Keratinocyte (primary cell): ENCODE measurements at regions not wholly inside any gene's neighbourhood (a gene's known extent, or its start where the extent isn't known, plus 50 kb on each side); places are given as distances from the start of the nearest gene placed in this dataset.

Experiments used
- DNase-seq: peaks from one replicate; pipeline ENCODE4 v3.0.0-alpha.2; 2011; ENCODE audit warnings: low read depth, missing footprints, low spot score
- FAIRE-seq: peaks from 2 replicates; lab custom pipeline; 2011; peaks lifted over from hg19 to GRCh38; lab: Jason Lieb, UNC
- H2AFZ ChIP-seq: 2 replicates; pipeline ENCODE4 v1.6.0; 2012; ENCODE audit warnings: low read length, control low read depth, inconsistent platforms; ENCODE audit not compliant: control insufficient read depth
- H3K27ac ChIP-seq: 2 replicates; pipeline ENCODE4 v1.5.1; 2011; ENCODE audit warnings: low read length; ENCODE audit not compliant: control insufficient read depth, insufficient read depth
- H3K27me3 ChIP-seq: 3 replicates; pipeline ENCODE4 v1.6.0; 2011; ENCODE audit warnings: low read length; ENCODE audit not compliant: control insufficient read depth, insufficient read depth; ENCODE audit errors: extremely low read depth
- H3K36me3 ChIP-seq, 2 experiments: 2 replicates in 1 of 2; 3 replicates in 1 of 2; pipeline ENCODE4 v1.5.1; 2011; ENCODE audit warnings: low read length in 2 of 2, mild to moderate bottlenecking in 1 of 2; ENCODE audit not compliant: control insufficient read depth in 2 of 2, insufficient read depth in 2 of 2; ENCODE audit errors: extremely low read depth in 1 of 2
- H3K4me1 ChIP-seq: 3 replicates; pipeline ENCODE4 v1.5.1; 2011; ENCODE audit warnings: low read length; ENCODE audit not compliant: control insufficient read depth, insufficient read depth; ENCODE audit errors: extremely low read depth
- H3K4me2 ChIP-seq: 3 replicates; pipeline ENCODE4 v1.6.0; 2011; ENCODE audit warnings: low read depth, low read length; ENCODE audit not compliant: control insufficient read depth, insufficient read depth; ENCODE audit errors: extremely low read depth
- H3K4me3 ChIP-seq, 3 experiments: fragments of 200-600 bp in 1 of 3; sonication (generic) in 1 of 3; 2 replicates in 2 of 3; 3 replicates in 1 of 3; pipeline ENCODE4 v1.5.1; 2011 to 2016; ENCODE audit warnings: low read length in 3 of 3, mild to moderate bottlenecking in 3 of 3, control low read depth in 2 of 3, inconsistent platforms in 1 of 3, low read depth in 1 of 3, mixed read lengths in 1 of 3, mixed run types in 1 of 3, moderate library complexity in 1 of 3; ENCODE audit not compliant: control insufficient read depth in 2 of 3, insufficient read depth in 2 of 3; ENCODE audit errors: extremely low read depth in 1 of 3
- H3K79me2 ChIP-seq: 2 replicates; pipeline ENCODE4 v1.6.0; 2012; ENCODE audit warnings: low read length; ENCODE audit not compliant: control insufficient read depth, insufficient read depth
- H3K9ac ChIP-seq: 3 replicates; pipeline ENCODE4 v1.6.0; 2011; ENCODE audit warnings: low read length; ENCODE audit not compliant: control insufficient read depth, insufficient read depth; ENCODE audit errors: extremely low read depth
- H3K9me1 ChIP-seq: 3 replicates; pipeline ENCODE4 v1.6.0; 2011; ENCODE audit warnings: low read length; ENCODE audit not compliant: control insufficient read depth, insufficient read depth; ENCODE audit errors: extremely low read depth
- H3K9me3 ChIP-seq: 2 replicates; pipeline ENCODE4 v1.5.1; 2012; ENCODE audit warnings: low read depth, low read length; ENCODE audit not compliant: control insufficient read depth
- H4K20me1 ChIP-seq: 3 replicates; pipeline ENCODE4 v1.6.0; 2011; ENCODE audit warnings: low read length; ENCODE audit not compliant: control insufficient read depth, insufficient read depth; ENCODE audit errors: extremely low read depth
- CTCF ChIP-seq, 3 experiments: IDR thresholded peaks in 1 of 3; conservative IDR thresholded peaks in 1 of 3; optimal IDR thresholded peaks in 1 of 3; 2 replicates in 2 of 3; 3 replicates in 1 of 3; pipeline versions ENCODE3 to v1.5.1; 2011; ENCODE audit warnings: low read length in 3 of 3, mild to moderate bottlenecking in 3 of 3, moderate library complexity in 2 of 3, control low read depth in 1 of 3, inconsistent platforms in 1 of 3; ENCODE audit not compliant: insufficient read depth in 2 of 3; ENCODE audit errors: extremely low read depth in 1 of 3
- EZH2 ChIP-seq: IDR thresholded peaks from one replicate; pipeline ENCODE4 v1.6.1; 2012; ENCODE audit warnings: inconsistent platforms, mild to moderate bottlenecking, low read length, moderate library complexity
- dilution Hi-C: fragments of 300-500 bp; cut with MboI; formaldehyde crosslinking; loops from one replicate; pipeline ENCODE4 v1.7.0; 2020; ENCODE audit warnings: low sequenced_read_pairs; ENCODE audit not compliant: extremely low pct_ligation_motif_present

GRCh38 chr13:58633226-58633625 is 1001.7 kb downstream of the PCDH17 start:
- no peak overlapping the region for H3K4me3 ChIP-seq
- H3K79me2 ChIP-seq = no peaks in the 10 kb centered on the region
- no peaks in the 10 kb centered on the region for H3K36me3 ChIP-seq
- DNase-seq (no peak), FAIRE-seq (no peak)
- no peaks in the 10 kb centered on the region for H3K9me3 ChIP-seq
- no peaks in the 10 kb centered on the region for H3K9me1 ChIP-seq
- no peak overlapping the region for H3K4me2 ChIP-seq
- H3K27me3 ChIP-seq = no peaks in the 10 kb centered on the region
- no peaks in the 10 kb centered on the region for H3K4me1 ChIP-seq
- dilution Hi-C loops = no loop called here
- no peak overlapping the region for H3K9ac ChIP-seq
- no peaks in the 10 kb centered on the region for H4K20me1 ChIP-seq
- TF ChIP-seq CTCF (optimal IDR thresholded peaks at IDR 0.05 in 1 of 3, IDR thresholded peaks at IDR 0.05 in 1 of 3, conservative IDR thresholded peaks at IDR 0.05 in 1 of 3; ENCODE audit: extremely low read depth in 1 of 3, insufficient read depth in 2 of 3, low read length in 3 of 3) (no peak), EZH2 (no peak)
- H2AFZ ChIP-seq = no peak overlapping the region
- no peak overlapping the region for H3K27ac ChIP-seq

- Histone ChIP-seq H3K4me1 (no peaks in the 10 kb centered on the region), H4K20me1 (no peaks in the 10 kb centered on the region), H3K9me1 (no peaks in the 10 kb centered on the region), H3K9ac (no peak overlapping the region), H3K36me3 (no peaks in the 10 kb centered on the region), H3K4me3 (no peak overlapping the region), H3K79me2 (no peaks in the 10 kb centered on the region), H3K9me3 (peaks cover 3% of the 10 kb centered on the region), H3K27ac (no peak overlapping the region), H3K4me2 (no peak overlapping the region), H3K27me3 (no peaks in the 10 kb centered on the region), H2AFZ (no peak overlapping the region)
- no peak for FAIRE-seq
- no peak for TF ChIP-seq CTCF (optimal IDR thresholded peaks at IDR 0.05 in 1 of 3, IDR thresholded peaks at IDR 0.05 in 1 of 3, conservative IDR thresholded peaks at IDR 0.05 in 1 of 3; ENCODE audit: extremely low read depth in 1 of 3, insufficient read depth in 2 of 3, low read length in 3 of 3)
- no peak for TF ChIP-seq EZH2
- dilution Hi-C loops = no loop called here
- DNase-seq = no peak
Measured at GRCh38 chr13:58655086-58655485, 1023.5 kb downstream of the PCDH17 start.
